Frontal cortex (tissue), 3 donors: ENCODE measurements at regions not wholly inside any gene's neighbourhood (a gene's known extent, or its start where the extent isn't known, plus 50 kb on each side); places are given as distances from the start of the nearest gene placed in this dataset.
"Not testable (repeated sequence)": the region's sequence is repeated elsewhere in the genome, so short reads cannot be mapped to it uniquely, and the experiment has no call there.

Experiments used
- DNase-seq, 2 donors: peaks; one replicate each; pipeline ENCODE4 v3.0.0; 2012; ENCODE audit warnings: low spot score in 2 of 2
- FAIRE-seq: peaks from 2 replicates; lab custom pipeline; 2012; peaks lifted over from hg19 to GRCh38; lab: Jason Lieb, UNC
- donor health status: control.
- donor health status: control.
- donor health status: control.

DNA sequence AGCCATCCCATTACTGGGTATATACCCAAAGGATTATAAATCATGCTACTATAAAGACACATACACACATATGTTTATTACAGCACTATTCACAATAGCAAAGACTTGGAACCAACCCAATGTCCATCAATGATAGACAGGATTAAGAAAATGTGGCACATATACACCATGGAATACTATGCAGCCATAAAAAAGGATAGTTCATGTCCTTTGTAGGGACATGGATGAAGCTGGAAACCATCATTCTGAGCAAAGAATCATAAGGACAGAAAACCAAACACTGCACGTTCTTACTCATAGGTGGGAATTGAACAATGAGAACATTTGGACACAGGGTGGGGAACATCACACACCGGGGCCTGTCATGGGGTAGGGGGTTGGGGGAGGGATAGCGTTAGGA lies 60.3 kb upstream of the NMU start:
- DNase-seq, FAIRE-seq: not testable (repeated sequence)

DNA sequence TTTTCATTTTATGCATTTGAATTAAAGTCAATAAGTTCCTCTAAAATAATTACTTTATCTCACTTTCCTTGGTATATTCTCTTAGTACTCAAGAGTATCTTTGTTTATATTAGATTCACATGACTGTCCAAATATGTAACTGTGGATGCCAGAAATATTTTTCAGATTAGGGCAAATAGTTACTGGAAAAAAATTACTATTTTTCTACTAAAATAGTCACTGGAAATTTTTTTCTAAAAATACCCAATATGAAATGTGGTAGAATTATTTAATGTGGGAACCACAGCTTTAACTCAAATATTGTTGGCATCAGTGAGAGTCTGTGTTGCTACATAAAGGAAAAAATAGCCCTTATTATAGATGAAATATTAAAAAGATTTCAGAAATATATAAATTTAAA lies 70.4 kb upstream of the NMU start:
- FAIRE-seq (peak; percentile 37), DNase-seq (no peak)

- FAIRE-seq: no peak
- DNase-seq: no peak
Observed at GRCh38 chr4:55707507-55707906, 71.4 kb upstream of the NMU start.

DNA sequence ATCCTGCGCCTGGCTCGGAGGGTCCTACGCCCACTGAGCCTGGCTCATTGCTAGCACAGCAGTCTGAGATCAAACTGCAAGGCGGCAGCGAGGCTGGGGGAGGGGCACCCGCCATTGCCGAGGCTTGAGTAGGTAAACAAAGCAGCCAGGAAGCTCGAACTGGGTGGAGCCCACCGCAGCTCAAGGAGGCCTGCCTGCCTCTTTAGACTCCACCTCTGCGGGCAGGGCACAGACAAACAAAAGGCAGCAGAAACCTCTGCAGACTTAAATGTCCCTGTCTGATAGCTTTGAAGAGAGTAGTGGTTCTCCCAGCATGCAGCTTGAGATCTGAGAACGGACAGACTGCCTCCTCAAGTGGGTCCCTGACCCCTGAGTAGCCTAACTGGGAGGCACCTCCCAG lies 71.9 kb upstream of the NMU start:
- not testable (repeated sequence) for DNase-seq, FAIRE-seq

DNA sequence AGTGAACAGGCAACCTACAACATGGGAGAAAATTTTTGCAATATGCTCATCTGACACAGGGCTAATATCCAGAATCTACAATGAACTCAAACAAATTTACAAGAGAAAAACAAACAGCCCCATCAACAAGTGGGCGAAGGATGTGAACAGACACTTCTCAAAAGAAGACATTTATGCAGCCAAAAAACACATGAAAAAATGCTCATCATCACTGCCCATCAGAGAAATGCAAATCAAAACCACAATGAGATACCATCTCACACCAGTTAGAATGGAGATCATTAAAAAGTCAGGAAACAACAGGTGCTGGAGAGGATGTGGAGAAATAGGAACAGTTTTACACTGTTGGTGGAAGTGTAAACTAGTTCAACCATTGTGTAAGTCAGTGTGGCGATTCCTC lies 76.7 kb upstream of the NMU start:
- not testable (repeated sequence) for DNase-seq, FAIRE-seq

GRCh38 chr4:55721651-55722050 lies 85.6 kb upstream of the NMU start:
- FAIRE-seq (no peak), DNase-seq (no peak)

DNA sequence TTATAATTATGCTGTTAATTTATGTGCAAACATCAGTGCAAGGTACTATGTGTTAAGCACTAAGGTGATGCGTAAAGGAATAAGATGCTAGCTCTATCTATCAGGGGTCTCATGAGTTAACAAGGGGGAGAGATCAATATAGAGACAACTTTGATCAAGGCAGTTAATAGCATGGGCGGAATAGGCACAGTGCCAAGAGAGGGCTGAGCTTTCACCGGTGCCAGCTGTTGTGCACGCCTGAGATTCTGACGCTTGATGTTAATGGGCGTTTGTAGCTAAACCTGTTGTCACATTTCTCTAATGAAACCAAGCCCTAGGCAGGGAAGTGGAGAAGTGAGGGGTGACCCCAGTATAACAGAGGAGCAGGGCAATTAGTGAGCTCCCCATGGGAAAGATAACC lies 86.0 kb upstream of the NMU start:
- DNase-seq (no peak), FAIRE-seq (no peak)

DNA sequence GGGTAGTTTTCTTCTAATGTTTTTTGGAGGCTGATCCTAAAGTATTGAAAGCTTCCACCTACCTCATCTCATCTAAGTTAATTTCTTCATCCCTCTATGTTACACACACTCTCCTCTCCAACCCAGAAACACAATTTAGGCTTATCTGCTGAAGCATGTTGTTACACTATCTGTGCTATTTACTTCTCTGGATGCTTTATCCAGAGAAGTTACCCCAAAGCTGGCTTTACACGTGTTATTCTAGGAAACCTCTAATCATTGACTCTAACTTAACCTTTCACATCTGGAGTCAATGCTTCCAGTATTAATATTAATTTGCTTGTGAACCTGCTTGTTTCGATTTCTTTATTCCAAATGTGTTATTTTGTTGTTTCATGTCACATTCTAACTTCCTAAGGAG lies 87.3 kb upstream of the NMU start:
- no peak for FAIRE-seq
- DNase-seq: no peak

DNA sequence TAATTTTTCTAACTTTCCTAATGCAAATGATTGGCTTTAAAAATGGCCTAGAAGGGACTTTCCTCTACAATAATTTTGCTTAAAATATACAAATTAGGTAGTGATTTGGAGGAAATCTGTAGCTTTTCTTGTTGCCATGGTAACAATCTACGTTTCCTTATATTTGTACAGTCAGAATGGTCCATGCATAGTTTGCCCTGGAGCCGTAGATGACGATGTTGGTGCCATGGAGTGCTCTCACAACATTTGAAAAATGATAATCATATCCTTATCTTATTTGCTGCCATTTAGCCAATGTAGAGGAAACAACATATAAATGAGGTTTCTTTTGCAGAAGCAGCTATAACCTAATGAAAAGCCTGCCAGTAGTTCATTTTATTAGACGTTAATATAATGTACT lies 89.0 kb upstream of the NMU start:
- no peak for DNase-seq
- no peak for FAIRE-seq

DNA sequence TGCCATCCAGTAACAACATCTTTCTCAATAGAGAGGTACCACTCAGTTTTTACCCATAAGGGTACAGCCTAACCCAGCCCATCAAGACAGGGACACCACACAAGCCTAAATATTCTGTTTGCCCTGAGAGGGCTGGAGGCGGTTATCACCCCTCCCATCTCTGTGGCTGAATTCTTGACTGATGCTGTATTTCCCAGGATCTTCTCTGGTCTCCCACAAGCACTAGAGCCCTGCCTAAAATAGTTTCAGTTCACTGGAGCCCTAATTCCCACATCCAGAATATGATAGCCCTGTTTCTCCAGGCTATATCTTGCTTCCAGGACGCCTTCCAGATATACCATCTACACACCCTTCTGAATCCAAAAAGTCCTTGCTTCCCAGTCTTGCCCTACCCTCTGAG lies 91.6 kb upstream of the NMU start:
- no peak for DNase-seq
- FAIRE-seq: no peak

DNA sequence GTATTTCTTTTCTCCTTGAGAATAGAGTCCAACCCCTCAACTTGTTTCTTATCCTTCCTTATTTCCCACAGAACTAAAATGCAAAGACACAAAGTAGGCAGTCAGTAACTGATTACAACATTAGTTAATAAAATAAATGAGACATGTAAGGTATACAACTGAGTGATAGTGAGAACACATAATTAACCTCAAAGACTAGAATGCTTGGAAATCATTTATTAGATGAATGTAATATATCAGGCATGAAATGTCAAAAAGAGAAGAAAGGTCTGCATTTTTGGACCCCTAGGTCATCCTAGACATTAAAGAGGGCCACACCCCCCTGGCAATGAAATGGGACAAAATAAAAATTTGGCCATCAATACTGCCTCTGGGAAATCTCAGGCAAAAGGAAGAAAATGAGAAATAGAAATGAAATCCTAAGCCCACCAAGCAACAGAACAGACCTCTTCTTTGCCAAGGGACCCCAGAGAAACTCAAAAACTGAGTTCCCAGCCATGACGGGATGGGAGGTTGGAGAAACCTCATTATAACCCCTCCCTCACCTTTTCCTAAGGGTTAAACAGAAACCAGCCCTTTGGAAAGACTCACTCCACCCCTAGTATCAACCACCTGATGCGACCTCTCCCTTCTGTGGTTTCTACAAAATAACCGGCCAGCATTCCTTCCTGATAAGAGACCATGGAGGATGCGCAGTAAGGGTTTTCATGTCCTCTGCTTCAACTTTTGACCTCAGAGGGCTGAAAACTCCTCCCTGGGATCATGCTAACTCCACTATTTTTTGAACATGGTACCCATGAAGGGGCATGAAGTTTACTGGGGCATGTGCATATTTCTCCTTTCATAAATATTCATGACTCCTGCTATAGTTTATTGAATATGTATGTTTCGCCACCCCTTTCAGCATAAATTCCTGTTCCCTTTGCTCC lies 90.0 kb upstream of the EXOC1L start:
- DNase-seq (no peak), FAIRE-seq (no peak)

DNA sequence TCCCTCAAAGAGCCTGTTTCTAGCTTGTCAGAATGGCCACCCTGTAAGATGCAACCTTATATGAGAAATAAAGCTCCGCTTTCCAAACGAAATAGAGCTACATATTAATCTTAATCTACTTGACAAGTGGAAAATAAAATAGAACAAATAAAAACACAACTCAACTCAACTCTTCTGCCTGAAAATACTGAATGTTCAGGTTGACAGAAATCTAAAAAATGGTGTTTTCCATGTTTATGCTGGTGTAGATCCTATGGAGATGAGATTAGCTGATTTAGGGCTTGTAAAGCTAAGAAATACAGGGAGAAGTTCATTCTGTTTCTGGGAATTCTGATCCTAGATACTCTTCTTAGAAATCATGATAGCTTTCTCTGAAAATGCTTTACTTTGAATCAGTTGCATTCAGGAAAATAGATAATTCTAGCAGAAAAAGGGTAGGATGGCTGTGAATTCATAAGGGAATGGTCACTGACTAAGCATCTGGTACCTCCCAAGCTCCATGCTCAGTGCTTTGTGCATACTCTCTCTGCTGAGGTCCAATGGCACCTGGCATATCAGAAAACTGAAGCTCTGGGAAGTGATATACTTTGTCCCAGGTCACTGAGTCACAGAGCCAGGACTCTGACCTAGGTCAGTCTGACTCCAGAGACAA lies 89.2 kb upstream of the EXOC1L start:
- FAIRE-seq: no peak
- DNase-seq: no peak

- DNase-seq (no peak), FAIRE-seq (no peak)
Observed at GRCh38 chr4:55731959-55732358, 87.6 kb upstream of the EXOC1L start.

DNA sequence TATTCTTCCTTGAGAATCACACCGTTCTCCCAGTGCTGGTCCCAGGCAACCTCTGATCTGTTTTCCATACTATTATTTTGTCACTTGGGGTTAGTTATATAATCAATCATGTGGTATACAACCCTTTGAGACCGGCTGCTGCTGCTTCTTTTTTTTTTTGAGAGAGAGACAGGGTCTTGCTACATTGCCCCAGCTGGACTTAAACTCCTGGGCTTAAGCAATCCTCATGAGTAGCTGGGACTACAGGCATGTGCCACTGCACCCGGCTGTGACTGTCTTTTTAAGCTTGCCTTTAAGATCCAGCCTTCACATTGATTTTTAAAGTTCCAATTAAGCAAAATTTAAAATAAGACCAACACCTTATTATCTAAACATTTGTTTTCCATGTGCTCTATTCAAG lies 86.7 kb upstream of the EXOC1L start:
- no peak for FAIRE-seq
- no peak for DNase-seq

GRCh38 chr4:55733932-55734331 lies 85.7 kb upstream of the EXOC1L start:
- FAIRE-seq (no peak), DNase-seq (no peak)

DNA sequence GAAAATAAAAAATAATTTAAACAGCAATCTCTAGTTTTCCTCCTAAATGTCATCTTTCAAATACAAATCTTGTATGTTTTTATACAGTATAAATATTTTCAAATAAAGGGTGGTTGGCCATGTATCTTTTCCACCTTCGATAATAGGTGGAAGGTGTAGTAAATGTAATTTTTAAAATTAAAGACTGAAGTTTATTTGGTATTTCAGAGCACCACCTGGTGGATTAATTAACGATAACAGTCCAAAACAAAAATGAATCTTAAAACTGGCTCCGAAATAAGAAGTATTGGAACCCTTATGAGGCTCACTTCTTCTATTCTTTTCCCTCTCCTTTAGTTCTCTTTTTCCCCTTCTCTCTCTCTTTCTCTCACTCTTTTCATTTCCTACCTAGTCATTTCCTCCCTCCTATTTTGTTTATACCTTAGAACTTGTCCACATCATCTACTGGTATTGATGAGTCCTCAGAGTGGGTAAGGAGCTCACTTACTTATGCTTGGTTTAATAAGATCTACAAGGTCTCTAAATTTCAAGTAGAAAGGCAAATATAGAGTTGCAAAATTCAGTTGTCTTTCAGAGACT lies 82.9 kb upstream of the EXOC1L start:
- DNase-seq (no peak), FAIRE-seq (no peak)

DNA sequence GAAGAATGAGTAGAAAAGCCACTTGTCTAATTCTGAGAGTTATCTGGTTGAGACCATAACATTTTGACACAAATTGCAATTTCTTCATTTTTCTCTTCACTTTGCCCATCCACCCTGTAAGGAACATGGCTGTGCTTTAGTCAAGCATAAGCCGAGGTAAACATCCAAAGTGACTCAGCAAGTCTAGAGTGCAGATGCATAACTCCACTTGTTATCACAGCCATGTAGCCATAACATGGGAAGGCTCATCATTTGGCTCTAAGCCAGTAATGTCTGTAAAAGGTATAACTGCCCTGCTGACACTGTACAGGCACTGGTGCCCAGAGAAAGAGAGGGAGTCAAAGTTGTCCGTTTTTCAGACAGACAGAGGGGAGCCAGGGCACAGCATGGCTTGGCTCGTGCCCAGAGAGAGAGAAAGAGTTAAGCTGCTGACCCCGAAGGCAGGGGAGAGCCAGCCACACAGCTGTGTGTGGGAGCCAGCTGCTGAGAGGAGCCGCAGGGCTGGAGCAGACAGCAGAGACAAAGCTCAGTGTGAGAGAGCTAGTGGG lies 76.9 kb upstream of the EXOC1L start:
- DNase-seq (no peak), FAIRE-seq (no peak)

DNA sequence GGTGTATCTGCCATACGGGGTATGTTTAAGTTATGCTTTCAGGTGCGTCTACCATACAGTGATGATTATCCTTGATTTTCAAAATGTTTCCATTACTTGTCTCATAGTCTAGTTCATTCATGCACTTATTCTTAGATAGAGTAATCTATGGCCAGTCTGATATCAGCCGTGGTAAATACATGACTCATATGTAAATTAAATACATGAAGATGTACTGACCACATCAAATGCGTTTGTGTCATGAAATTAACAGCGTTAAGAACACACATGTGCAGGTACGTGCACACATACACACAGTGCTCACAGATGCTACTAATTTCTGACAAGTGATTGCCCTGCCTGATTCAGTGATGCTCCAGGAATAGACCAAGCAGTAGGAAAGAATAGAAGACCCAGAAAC lies 75.2 kb upstream of the EXOC1L start:
- DNase-seq (no peak), FAIRE-seq (no peak)

DNA sequence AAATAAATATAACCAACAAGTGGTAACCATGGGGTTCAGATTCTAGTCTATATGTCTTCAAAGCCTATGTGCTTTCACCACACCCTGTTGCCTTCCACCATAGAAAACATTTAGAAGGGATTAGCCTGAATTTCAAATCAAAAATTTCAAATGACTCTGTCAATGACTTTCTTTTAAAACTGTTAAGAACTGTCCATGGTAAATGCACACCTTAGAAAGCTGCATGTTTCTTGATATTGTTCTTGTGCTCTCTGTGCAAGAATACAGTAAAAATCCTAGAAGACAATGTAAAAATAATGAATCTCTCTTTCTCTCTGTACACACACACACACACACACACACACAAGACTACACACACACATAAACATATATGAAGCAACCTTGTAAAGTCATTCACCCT lies 74.6 kb upstream of the EXOC1L start:
- DNase-seq: no peak
- no peak for FAIRE-seq

- FAIRE-seq: no peak
Observed at GRCh38 chr4:55747793-55748192, 71.8 kb upstream of the EXOC1L start.

DNA sequence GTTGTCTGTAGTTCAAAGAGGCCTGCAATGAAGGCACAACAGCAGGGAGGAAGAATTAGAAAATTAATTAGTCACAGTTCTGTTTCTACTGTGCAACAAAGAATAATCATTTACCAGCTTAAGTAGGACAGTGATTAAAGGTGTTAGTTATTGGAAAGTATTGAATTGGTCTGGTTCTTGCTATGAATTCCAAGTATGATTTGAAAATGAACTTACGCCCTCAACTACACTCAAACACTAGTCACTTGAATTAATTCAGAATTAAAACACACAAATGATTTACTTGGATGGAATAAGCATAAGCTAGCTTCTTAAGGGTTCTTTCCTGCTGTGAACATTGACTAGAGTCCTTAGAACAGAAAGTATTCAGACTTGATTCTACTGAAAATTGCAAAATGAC lies 69.9 kb upstream of the EXOC1L start:
- FAIRE-seq: no peak
- DNase-seq: no peak

More at GRCh38 chr4:55747793-55748192, 71.8 kb upstream of the EXOC1L start:
- no peak for DNase-seq
